Breast epithelium (tissue), 3 donors: ENCODE measurements at regions not wholly inside any gene's neighbourhood (a gene's known extent, or its start where the extent isn't known, plus 50 kb on each side); places are given as distances from the start of the nearest gene placed in this dataset.

ENCODE experiments used
- POLR2A ChIP-seq: fragments of 450-650 bp; IDR thresholded peaks from one replicate; pipeline ENCODE4 v1.6.1; 2016; ENCODE audit warnings: antibody characterized with exemption, mild to moderate bottlenecking, moderate library complexity
- POLR2AphosphoS5 ChIP-seq, 3 donors: sonication (generic); formaldehyde crosslinking; IDR thresholded peaks; one replicate each; pipeline ENCODE4 v1.6.1; 2017; ENCODE audit warnings: antibody characterized with exemption in 3 of 3
- TF ChIP-seq, protein P1 (sequence below), 3 donors: fragments of 450-650 bp; IDR thresholded peaks; one replicate each; pipeline ENCODE4 v1.5.1; 2016 to 2017; ENCODE audit warnings: antibody characterized with exemption in 3 of 3, mild to moderate bottlenecking in 3 of 3, moderate library complexity in 3 of 3

DNA sequence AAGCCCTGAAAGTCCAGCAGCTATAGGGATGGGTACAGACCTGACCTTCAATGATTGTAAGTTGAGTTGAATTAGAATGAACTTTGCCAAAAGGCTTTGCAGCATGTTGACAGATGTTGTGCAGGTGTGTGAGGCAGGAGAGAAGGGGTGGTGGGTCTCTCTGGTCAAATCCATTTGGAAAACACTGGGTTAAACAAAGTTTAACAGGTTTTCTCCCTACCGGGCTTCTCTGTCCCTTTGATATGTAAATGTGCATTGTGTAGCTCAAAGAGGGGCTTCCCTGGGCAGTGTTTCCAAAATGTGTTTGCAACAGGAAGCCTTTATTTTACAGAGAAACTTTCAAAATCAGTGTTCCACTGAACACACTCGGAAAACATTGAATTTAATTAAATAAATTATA lies 72.1 kb upstream of the BRINP1 start:
- TF ChIP-seq, protein P1, sequence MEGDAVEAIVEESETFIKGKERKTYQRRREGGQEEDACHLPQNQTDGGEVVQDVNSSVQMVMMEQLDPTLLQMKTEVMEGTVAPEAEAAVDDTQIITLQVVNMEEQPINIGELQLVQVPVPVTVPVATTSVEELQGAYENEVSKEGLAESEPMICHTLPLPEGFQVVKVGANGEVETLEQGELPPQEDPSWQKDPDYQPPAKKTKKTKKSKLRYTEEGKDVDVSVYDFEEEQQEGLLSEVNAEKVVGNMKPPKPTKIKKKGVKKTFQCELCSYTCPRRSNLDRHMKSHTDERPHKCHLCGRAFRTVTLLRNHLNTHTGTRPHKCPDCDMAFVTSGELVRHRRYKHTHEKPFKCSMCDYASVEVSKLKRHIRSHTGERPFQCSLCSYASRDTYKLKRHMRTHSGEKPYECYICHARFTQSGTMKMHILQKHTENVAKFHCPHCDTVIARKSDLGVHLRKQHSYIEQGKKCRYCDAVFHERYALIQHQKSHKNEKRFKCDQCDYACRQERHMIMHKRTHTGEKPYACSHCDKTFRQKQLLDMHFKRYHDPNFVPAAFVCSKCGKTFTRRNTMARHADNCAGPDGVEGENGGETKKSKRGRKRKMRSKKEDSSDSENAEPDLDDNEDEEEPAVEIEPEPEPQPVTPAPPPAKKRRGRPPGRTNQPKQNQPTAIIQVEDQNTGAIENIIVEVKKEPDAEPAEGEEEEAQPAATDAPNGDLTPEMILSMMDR (IDR thresholded peaks at IDR 0.05) = no peak
- TF ChIP-seq POLR2A = no peak
- TF ChIP-seq POLR2AphosphoS5 (IDR thresholded peaks at IDR 0.05) = no peak
